ENCODE measurements at regions not wholly inside any gene's neighbourhood (a gene's known extent, or its start where the extent isn't known, plus 50 kb on each side); places are given as distances from the start of the nearest gene placed in this dataset.
"Not testable (repeated sequence)": the region's sequence is repeated elsewhere in the genome, so short reads cannot be mapped to it uniquely, and the experiment has no call there.

- Mint-ChIP-seq H3K9me3 (ENCODE audit: low read depth) (no peaks in the 10 kb centered on the region), H3K4me3 (peak overlapping the region; percentile 98), H3K27ac (peak overlapping the region; percentile 100), H3K27me3 (no peaks in the 10 kb centered on the region), H3K4me1 (ENCODE audit: low read depth) (peaks cover 53% of the 10 kb centered on the region), H3K36me3 (peaks cover 4% of the 10 kb centered on the region)
Measured at GRCh38 chr1:65068202-65069010, 79.6 kb upstream of the AK4 start.

DNA sequence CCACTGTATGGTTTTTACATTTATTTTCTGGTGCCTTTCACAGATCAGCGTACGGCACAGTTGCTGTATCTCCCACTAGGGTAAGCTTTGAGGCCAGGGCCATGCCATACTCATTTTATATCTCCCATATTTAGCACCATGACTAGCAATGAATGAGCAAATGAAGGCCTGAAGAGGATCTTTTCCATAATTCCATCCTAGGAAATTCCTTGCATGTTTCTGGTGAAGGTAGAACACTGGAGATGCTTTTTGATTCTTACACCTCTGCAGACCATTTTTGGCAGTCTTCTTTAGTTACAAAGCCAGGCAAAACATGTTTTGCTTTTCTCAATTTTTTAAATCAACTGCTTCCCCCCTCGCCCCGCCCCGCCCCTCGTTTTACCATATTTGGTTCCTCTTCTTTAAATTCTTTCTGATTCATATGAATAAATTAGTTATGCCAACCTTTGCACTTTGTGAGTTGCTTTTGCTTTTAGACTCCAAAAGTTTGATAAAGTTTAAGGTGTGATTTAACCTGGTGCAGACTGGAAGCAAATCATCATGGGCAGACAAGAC is 78.9 kb upstream of the AK4 start:
- H3K27me3 Mint-ChIP-seq, result no peaks in the 10 kb centered on the region
- peaks cover 4% of the 10 kb centered on the region for H3K36me3 Mint-ChIP-seq
- peaks cover 51% of the 10 kb centered on the region for H3K4me1 Mint-ChIP-seq (ENCODE audit: low read depth)
- peak overlapping the region; percentile 98 for H3K4me3 Mint-ChIP-seq
- peak overlapping the region; percentile 100 for H3K27ac Mint-ChIP-seq
- H3K9me3 Mint-ChIP-seq (ENCODE audit: low read depth), result no peaks in the 10 kb centered on the region

DNA sequence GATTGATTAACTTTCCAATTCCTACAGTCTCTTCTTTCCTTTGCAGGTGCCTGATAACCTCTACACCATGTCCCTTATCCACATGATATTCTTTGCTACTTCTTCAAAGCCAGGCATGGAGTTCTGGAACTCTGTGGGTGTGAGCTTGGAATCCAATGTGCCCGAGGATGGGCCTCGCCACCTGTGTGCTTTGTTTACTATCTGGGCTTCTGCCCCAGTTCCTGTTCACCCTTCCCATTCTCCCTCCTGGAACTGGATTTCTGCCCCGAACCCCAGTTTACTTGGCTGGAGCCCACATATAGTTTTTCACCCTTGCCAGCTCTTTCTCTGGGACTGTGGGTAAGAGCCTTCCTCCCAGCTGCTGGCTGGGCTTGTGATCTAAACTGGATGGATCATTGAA is 75.2 kb upstream of the AK4 start:
- peaks cover 39% of the 10 kb centered on the region for H3K4me1 Mint-ChIP-seq (ENCODE audit: low read depth)
- H3K27ac Mint-ChIP-seq, result peak overlapping the region; percentile 25
- no peaks in the 10 kb centered on the region for H3K27me3 Mint-ChIP-seq
- H3K36me3 Mint-ChIP-seq, result no peaks in the 10 kb centered on the region
- no peak overlapping the region for H3K4me3 Mint-ChIP-seq
- H3K9me3 Mint-ChIP-seq (ENCODE audit: low read depth), result no peaks in the 10 kb centered on the region

GRCh38 chr1:65075123-65075976 is 72.7 kb upstream of the AK4 start:
- Mint-ChIP-seq H3K9me3 (ENCODE audit: low read depth) (no peaks in the 10 kb centered on the region), H3K27me3 (peaks cover 2% of the 10 kb centered on the region), H3K4me3 (no peak overlapping the region), H3K27ac (no peak overlapping the region), H3K36me3 (no peaks in the 10 kb centered on the region), H3K4me1 (ENCODE audit: low read depth) (peaks cover 16% of the 10 kb centered on the region)

DNA sequence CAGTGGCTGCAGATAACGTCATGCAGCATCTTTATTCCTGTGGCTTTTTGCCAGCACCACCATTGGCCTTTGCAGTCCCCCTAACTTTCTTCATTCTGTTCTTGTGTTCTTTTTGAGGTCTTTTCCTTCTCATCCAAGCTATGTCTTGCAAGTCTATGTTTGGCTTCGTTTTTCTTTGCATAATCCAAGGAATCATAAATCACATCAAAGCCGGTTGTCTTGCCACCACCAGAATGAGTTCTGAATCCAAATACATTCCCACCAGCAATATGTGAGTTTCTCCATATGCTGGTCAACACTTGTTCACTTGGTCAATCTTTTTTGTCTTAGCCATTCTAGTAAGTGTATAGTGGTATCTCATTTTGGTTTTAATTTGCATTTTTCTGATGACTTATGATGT is 70.6 kb upstream of the AK4 start:
- Mint-ChIP-seq H3K27ac (no peak overlapping the region), H3K9me3 (ENCODE audit: low read depth) (no peaks in the 10 kb centered on the region), H3K27me3 (peaks cover 2% of the 10 kb centered on the region), H3K4me3 (no peak overlapping the region), H3K4me1 (ENCODE audit: low read depth) (peaks cover 10% of the 10 kb centered on the region), H3K36me3 (no peaks in the 10 kb centered on the region)

GRCh38 chr1:65079941-65080340 is 68.1 kb upstream of the AK4 start:
- Mint-ChIP-seq H3K36me3 (no peaks in the 10 kb centered on the region), H3K27ac (no peak overlapping the region), H3K4me1 (ENCODE audit: low read depth) (peaks cover 4% of the 10 kb centered on the region), H3K27me3 (peaks cover 2% of the 10 kb centered on the region), H3K4me3 (no peak overlapping the region), H3K9me3 (ENCODE audit: low read depth) (no peaks in the 10 kb centered on the region)

- Mint-ChIP-seq H3K36me3 (peaks cover 3% of the 10 kb centered on the region), H3K4me1 (ENCODE audit: low read depth) (no peaks in the 10 kb centered on the region), H3K4me3 (no peak overlapping the region), H3K27me3 (peaks cover 2% of the 10 kb centered on the region), H3K9me3 (ENCODE audit: low read depth) (peaks cover 4% of the 10 kb centered on the region), H3K27ac (no peak overlapping the region)
Measured at GRCh38 chr1:65082346-65083040, 65.5 kb upstream of the AK4 start.

DNA sequence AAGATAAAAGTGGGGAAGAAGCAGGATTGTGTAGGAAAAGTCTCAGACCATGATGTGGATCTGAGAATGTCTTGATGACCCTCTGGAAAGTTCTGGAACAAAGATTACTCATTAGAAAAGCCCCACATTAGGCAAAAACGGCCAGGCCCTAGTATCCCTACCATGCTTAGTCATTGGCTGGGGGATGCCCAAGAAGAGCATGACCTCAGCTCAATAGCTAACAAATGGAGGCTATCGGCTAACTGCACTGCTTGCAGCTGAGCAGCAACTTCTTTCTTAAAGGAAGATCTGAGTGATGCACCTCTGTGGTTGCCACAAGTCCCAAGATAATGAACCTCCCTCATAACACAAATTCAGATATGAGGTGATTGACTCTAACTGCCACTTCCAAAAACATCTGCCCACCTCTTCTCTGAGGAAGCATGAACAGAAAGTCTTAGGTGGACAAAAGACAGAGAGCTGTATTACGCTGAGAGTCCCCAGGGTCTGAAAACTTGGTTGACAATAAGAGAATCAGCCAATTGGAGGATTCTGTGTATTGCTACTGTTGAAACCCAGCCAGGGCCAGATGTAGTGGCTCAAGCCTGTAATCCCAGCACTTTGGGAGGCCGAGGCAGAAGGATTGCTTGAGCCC is 64.6 kb upstream of the AK4 start:
- Mint-ChIP-seq H3K27me3 (peaks cover 2% of the 10 kb centered on the region), H3K4me3 (no peak overlapping the region), H3K9me3 (ENCODE audit: low read depth) (peaks cover 8% of the 10 kb centered on the region), H3K27ac (no peak overlapping the region), H3K4me1 (ENCODE audit: low read depth) (no peaks in the 10 kb centered on the region), H3K36me3 (peaks cover 5% of the 10 kb centered on the region)

DNA sequence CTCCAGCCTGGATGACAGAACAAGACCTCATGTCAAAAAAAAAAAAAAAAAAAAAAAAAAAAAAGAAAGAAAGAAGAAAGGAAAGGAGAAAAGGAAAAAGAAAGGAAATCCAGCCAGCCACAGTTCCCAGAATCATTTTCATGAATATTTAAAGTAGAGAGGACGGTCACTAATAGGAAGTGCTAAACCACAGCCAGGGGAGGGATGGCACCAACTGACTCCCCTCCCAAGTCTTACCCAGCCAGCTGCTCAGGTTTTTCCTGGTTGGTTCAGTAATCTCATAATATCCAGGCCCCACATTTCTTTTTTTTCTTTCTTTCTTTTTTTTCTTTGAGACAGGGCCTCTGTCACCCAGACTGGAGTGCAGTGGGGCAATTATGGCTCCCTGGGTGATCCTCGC is 63.9 kb upstream of the AK4 start:
- Mint-ChIP-seq H3K27me3 (peaks cover 2% of the 10 kb centered on the region), H3K4me3 (no peak overlapping the region), H3K36me3 (peaks cover 5% of the 10 kb centered on the region), H3K27ac (no peak overlapping the region), H3K9me3 (ENCODE audit: low read depth) (peaks cover 8% of the 10 kb centered on the region), H3K4me1 (ENCODE audit: low read depth) (no peaks in the 10 kb centered on the region)

DNA sequence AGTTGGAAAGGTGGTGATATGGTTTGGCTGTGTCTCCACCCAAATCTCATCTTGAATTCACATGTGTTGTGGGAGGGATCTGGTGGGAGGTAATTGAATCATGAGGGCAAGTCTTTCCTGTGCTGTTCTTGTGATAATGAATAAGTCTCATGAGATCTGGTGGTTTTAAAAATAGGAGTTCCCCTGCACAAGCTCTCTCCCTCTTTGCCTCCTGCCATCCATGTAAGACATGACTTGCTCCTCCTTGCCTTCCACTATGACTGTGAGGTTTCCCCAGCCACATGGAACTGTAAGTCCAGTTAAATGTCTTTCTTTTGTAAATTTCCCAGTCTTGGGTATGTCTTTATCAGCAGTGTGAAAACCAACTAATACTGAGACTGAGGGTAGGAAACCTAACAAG is 60.5 kb upstream of the AK4 start:
- H3K4me3 Mint-ChIP-seq; H3K27me3 Mint-ChIP-seq; H3K36me3 Mint-ChIP-seq; H3K27ac Mint-ChIP-seq; H3K4me1 Mint-ChIP-seq (ENCODE audit: low read depth); H3K9me3 Mint-ChIP-seq (ENCODE audit: low read depth): not testable (repeated sequence)

DNA sequence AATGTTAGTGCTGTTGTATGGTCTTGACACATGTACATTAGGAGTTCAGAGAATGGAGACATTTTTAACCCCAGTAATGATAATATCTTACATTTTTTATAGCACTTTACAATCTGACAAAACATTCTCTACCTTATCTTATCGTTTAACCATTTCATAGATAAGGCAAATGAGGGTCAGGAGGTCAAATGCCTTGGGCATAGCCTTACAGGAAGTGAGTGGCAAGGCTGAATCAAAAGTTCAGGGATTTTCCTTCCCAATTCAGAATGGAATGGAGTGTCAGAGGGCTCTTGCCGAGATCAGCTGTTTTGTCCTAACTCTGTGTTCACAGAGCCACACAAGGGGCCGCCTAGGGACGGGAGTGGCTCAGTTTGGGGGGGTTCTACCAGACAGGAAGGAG is 57.6 kb upstream of the AK4 start:
- Mint-ChIP-seq H3K4me1 (ENCODE audit: low read depth) (no peaks in the 10 kb centered on the region), H3K4me3 (no peak overlapping the region), H3K27me3 (peaks cover 5% of the 10 kb centered on the region), H3K9me3 (ENCODE audit: low read depth) (peaks cover 8% of the 10 kb centered on the region), H3K27ac (no peak overlapping the region), H3K36me3 (peaks cover 5% of the 10 kb centered on the region)

DNA sequence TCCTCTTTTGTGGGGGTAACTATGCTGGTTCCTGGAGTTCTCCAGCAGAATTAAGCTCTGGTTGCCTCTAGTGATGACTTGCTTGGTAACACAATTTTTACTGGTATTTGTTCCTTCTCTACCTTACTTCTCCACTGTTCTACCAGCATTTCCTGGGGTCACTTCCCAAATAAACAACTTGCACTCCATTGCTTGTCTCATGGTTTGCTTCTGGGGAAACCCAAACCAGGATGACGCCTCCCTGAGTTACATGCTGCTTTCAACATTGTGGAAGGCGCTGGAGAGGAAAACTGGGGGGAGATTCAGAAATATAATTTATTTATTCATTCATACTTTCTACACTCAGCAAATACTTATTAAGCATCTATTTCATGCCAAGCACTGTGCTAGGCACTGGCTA is 55.3 kb upstream of the AK4 start:
- peaks cover 5% of the 10 kb centered on the region for H3K27me3 Mint-ChIP-seq
- no peak overlapping the region for H3K27ac Mint-ChIP-seq
- H3K4me3 Mint-ChIP-seq, result no peak overlapping the region
- no peaks in the 10 kb centered on the region for H3K4me1 Mint-ChIP-seq (ENCODE audit: low read depth)
- H3K36me3 Mint-ChIP-seq, result no peaks in the 10 kb centered on the region
- H3K9me3 Mint-ChIP-seq (ENCODE audit: low read depth), result peaks cover 2% of the 10 kb centered on the region

DNA sequence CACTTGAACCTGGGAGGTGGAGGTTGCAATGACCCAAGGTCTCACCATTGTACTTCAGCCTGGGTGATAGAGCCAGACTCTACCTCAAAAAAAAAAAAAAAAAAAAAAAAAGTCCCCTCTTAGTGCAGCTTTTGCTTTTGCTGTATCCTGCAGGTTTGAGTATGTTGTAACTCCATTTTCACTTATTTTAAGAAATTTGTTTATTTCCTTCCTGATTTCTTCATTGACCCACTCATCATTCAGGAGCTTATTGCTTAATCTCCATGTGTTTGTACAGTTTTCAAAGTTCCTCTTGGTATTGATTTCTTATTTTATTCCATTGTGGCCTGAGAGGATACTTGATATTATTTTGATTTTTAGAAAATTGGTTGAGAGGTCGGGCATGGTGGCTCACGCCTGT is 50.9 kb upstream of the AK4 start:
- no peaks in the 10 kb centered on the region for H3K4me1 Mint-ChIP-seq (ENCODE audit: low read depth)
- peaks cover 2% of the 10 kb centered on the region for H3K27me3 Mint-ChIP-seq
- H3K36me3 Mint-ChIP-seq, result peaks cover 3% of the 10 kb centered on the region
- no peak overlapping the region for H3K27ac Mint-ChIP-seq
- no peak overlapping the region for H3K4me3 Mint-ChIP-seq
- H3K9me3 Mint-ChIP-seq (ENCODE audit: low read depth), result peaks cover 4% of the 10 kb centered on the region

Measured in activated naive CD8-positive, alpha-beta T cell (primary cell).